ENCODE measurements at regions not wholly inside any gene's neighbourhood (a gene's known extent, or its start where the extent isn't known, plus 50 kb on each side); places are given as distances from the start of the nearest gene placed in this dataset.

- TF ChIP-seq CTCF (IDR thresholded peaks at IDR 0.05; ENCODE audit: low read length) (no peak), EZH2 (IDR thresholded peaks at IDR 0.05; ENCODE audit: borderline replicate concordance, low read length) (no peak)
Observed at GRCh38 chr13:40023595-40024203, 368.2 kb downstream of the COG6 start.
